Neuronal stem cell (in vitro differentiated cells): ENCODE measurements at regions not wholly inside any gene's neighbourhood (a gene's known extent, or its start where the extent isn't known, plus 50 kb on each side); places are given as distances from the start of the nearest gene placed in this dataset.

Experiments
- DNase-seq: peaks from one replicate; pipeline ENCODE4 v3.0.0-alpha.2; 2013; ENCODE audit warnings: low spot score
- H2AFZ ChIP-seq: one replicate; pipeline ENCODE4 v1.6.1; 2013; ENCODE audit warnings: mild to moderate bottlenecking, low read length, inconsistent platforms
- H2AK5ac ChIP-seq: 2 replicates; pipeline ENCODE4 v1.6.1; 2013; ENCODE audit warnings: low read depth, mild to moderate bottlenecking, inconsistent platforms, low read length, moderate library complexity, mixed read lengths
- H2BK120ac ChIP-seq: 2 replicates; pipeline ENCODE4 v1.6.1; 2013; ENCODE audit warnings: low read depth, mild to moderate bottlenecking, inconsistent platforms, low read length, moderate library complexity, mixed read lengths
- H2BK12ac ChIP-seq: one replicate; pipeline ENCODE4 v1.6.1; 2013; ENCODE audit warnings: low read length, inconsistent platforms
- H2BK15ac ChIP-seq: 2 replicates; pipeline ENCODE4 v1.6.1; 2013; ENCODE audit warnings: mild to moderate bottlenecking, low read length, inconsistent platforms, mixed read lengths
- H2BK5ac ChIP-seq: one replicate; pipeline ENCODE4 v1.6.1; 2013; ENCODE audit warnings: inconsistent platforms, mild to moderate bottlenecking, low read length, moderate library complexity
- H3K14ac ChIP-seq: one replicate; pipeline ENCODE4 v1.6.1; 2013; ENCODE audit warnings: low read length, inconsistent platforms
- H3K18ac ChIP-seq: 2 replicates; pipeline ENCODE4 v1.6.1; 2013; ENCODE audit warnings: low read length, inconsistent platforms
- H3K23ac ChIP-seq: 2 replicates; pipeline ENCODE4 v1.6.1; 2013; ENCODE audit warnings: low read depth, mild to moderate bottlenecking, mixed read lengths, low read length, inconsistent platforms; ENCODE audit not compliant: poor library complexity
- H3K27ac ChIP-seq: replicated peaks from 3 replicates; pipeline ENCODE4 v1.5.1; 2013; ENCODE audit warnings: low read length, inconsistent platforms
- H3K27me3 ChIP-seq, 3 experiments: 2 replicates each; pipeline ENCODE4 v1.6.1; 2013; ENCODE audit warnings: low read length in 3 of 3, mild to moderate bottlenecking in 2 of 3, inconsistent platforms in 1 of 3, low read depth in 1 of 3, mixed read lengths in 1 of 3, moderate library complexity in 1 of 3; ENCODE audit not compliant: control insufficient read depth in 3 of 3, insufficient read depth in 3 of 3
- H3K36me3 ChIP-seq, 2 donors: replicated peaks in 1 of 2; 2 replicates each; pipeline ENCODE4 v1.6.1; 2013; ENCODE audit warnings: low read length in 2 of 2; ENCODE audit not compliant: control insufficient read depth in 2 of 2, insufficient read depth in 2 of 2
- H3K4ac ChIP-seq: 2 replicates; pipeline ENCODE4 v1.6.1; 2013; ENCODE audit warnings: inconsistent platforms, mild to moderate bottlenecking, low read length, moderate library complexity
- H3K4me1 ChIP-seq, 2 donors: 1 replicate in 1 of 2; 2 replicates in 1 of 2; pipeline ENCODE4 v1.6.1; 2013; ENCODE audit warnings: low read length in 2 of 2, low read depth in 1 of 2; ENCODE audit not compliant: control insufficient read depth in 2 of 2, insufficient read depth in 1 of 2
- H3K4me2 ChIP-seq: one replicate; pipeline ENCODE4 v1.6.1; 2013; ENCODE audit warnings: mild to moderate bottlenecking, low read length, inconsistent platforms; ENCODE audit not compliant: insufficient read depth, poor library complexity, severe bottlenecking
- H3K4me3 ChIP-seq, 2 donors: 2 replicates each; pipeline ENCODE4 v1.5.1; 2013; ENCODE audit warnings: low read length in 2 of 2, mild to moderate bottlenecking in 2 of 2, inconsistent platforms in 1 of 2, moderate library complexity in 1 of 2
- H3K79me1 ChIP-seq: one replicate; pipeline ENCODE4 v1.6.1; 2013; ENCODE audit warnings: low read depth, mild to moderate bottlenecking, inconsistent platforms, low read length, moderate library complexity
- H3K9ac ChIP-seq: one replicate; pipeline ENCODE4 v1.6.1; 2013; ENCODE audit warnings: mild to moderate bottlenecking, low read depth, low read length, inconsistent platforms; ENCODE audit not compliant: poor library complexity
- H3K9me3 ChIP-seq, 2 donors: replicated peaks in 1 of 2; 2 replicates each; pipeline versions ENCODE3 to v1.6.1; 2013; ENCODE audit warnings: low read length in 2 of 2, mild to moderate bottlenecking in 2 of 2, inconsistent platforms in 1 of 2, low read depth in 1 of 2, mixed read lengths in 1 of 2, moderate library complexity in 1 of 2; ENCODE audit not compliant: control insufficient read depth in 2 of 2, insufficient read depth in 1 of 2
- H4K8ac ChIP-seq: one replicate; pipeline ENCODE4 v1.6.1; 2013; ENCODE audit warnings: low read depth, mild to moderate bottlenecking, inconsistent platforms, low read length, moderate library complexity
- H4K91ac ChIP-seq: one replicate; pipeline ENCODE4 v1.6.1; 2013; ENCODE audit warnings: low read length, low read depth, mild to moderate bottlenecking, inconsistent platforms; ENCODE audit not compliant: poor library complexity
- WGBS, 2 donors: extraction: QIAGEN DNeasy Blood & Tissue Kit; methylation state at CpG; one replicate each; pipeline ENCODE4 v1.1.7; 2013; ENCODE audit warnings: missing lambda C conversion rate in 2 of 2, mixed read lengths in 1 of 2; ENCODE audit not compliant: insufficient read length in 2 of 2, insufficient replicate concordance in 1 of 2; ENCODE audit errors: extremely low coverage in 2 of 2; 5-methylcytosine and 5-hydroxymethylcytosine counted together

- Histone ChIP-seq H3K4me1 (no peaks in the 10 kb centered on the region), H3K23ac (no peak overlapping the region), H3K27me3 (no peaks in the 10 kb centered on the region), H2BK12ac (no peak overlapping the region), H3K4me2 (no peak overlapping the region), H3K18ac (no peak overlapping the region), H2AFZ (no peak overlapping the region), H2BK120ac (no peak overlapping the region), H3K36me3 (no peaks in the 10 kb centered on the region), H2BK5ac (no peak overlapping the region), H4K8ac (no peak overlapping the region), H2BK15ac (no peak overlapping the region), H3K4me3 (no peak overlapping the region), H3K4ac (no peak overlapping the region), H3K9me3 (no peaks in the 10 kb centered on the region), H2AK5ac (no peak overlapping the region), H3K27ac (no peak overlapping the region), H3K14ac (no peak overlapping the region), H3K9ac (no peak overlapping the region), H4K91ac (no peak overlapping the region), H3K79me1 (peaks cover 1% of the 10 kb centered on the region)
- no peak for DNase-seq
- WGBS, 2 donors, result no CpG with 5 or more reads among the region's 2 CpGs
These were observed 191.5 kb upstream of the NETO1 start for GRCh38 chr18:73059280-73059679.

- Histone ChIP-seq H2BK120ac (no peak overlapping the region), H3K9ac (no peak overlapping the region), H3K4me2 (no peak overlapping the region), H3K36me3 (no peaks in the 10 kb centered on the region), H3K23ac (no peak overlapping the region), H2AFZ (no peak overlapping the region), H3K4me1 (peaks cover 0 to 2% of the 10 kb centered on the region in 2 donors), H2BK15ac (no peak overlapping the region), H3K9me3 (peaks cover 0 to under 1% of the 10 kb centered on the region in 2 donors), H3K14ac (no peak overlapping the region), H2BK12ac (no peak overlapping the region), H3K4me3 (no peak overlapping the region), H3K27me3 (no peaks in the 10 kb centered on the region), H2BK5ac (no peak overlapping the region), H4K91ac (no peak overlapping the region), H2AK5ac (no peak overlapping the region), H3K79me1 (no peaks in the 10 kb centered on the region), H3K4ac (no peak overlapping the region), H3K27ac (no peak overlapping the region), H3K18ac (no peak overlapping the region), H4K8ac (no peak overlapping the region)
- DNase-seq, result no peak
These were observed 179.9 kb upstream of the NETO1 start for GRCh38 chr18:73047688-73048087.

- Histone ChIP-seq H3K4me2 (no peak overlapping the region), H3K14ac (no peak overlapping the region), H3K4ac (no peak overlapping the region), H3K27me3 (no peaks in the 10 kb centered on the region), H2BK5ac (no peak overlapping the region), H4K8ac (no peak overlapping the region), H3K4me3 (no peak overlapping the region), H3K79me1 (no peaks in the 10 kb centered on the region), H3K18ac (no peak overlapping the region), H4K91ac (no peak overlapping the region), H2BK12ac (no peak overlapping the region), H3K4me1 (peaks cover 0 to 2% of the 10 kb centered on the region in 2 donors), H2AK5ac (no peak overlapping the region), H3K36me3 (no peaks in the 10 kb centered on the region), H3K27ac (no peak overlapping the region), H3K23ac (no peak overlapping the region), H3K9me3 (no peaks in the 10 kb centered on the region), H2BK120ac (no peak overlapping the region), H2AFZ (no peak overlapping the region), H3K9ac (no peak overlapping the region), H2BK15ac (no peak overlapping the region)
- no peak for DNase-seq
- WGBS, 2 donors, result no CpG with 5 or more reads among the region's 5 CpGs
These were observed 177.2 kb upstream of the NETO1 start for GRCh38 chr18:73045037-73045436.

- no peak overlapping the region for H4K91ac ChIP-seq
- H2BK12ac ChIP-seq, result no peak overlapping the region
- peaks cover 0 to 2% of the 10 kb centered on the region in 2 donors for H3K4me1 ChIP-seq
- H2BK120ac ChIP-seq, result no peak overlapping the region
- H3K79me1 ChIP-seq, result no peaks in the 10 kb centered on the region
- H3K4me3 ChIP-seq, result no peak overlapping the region
- no peak overlapping the region for H2AFZ ChIP-seq
- DNase-seq, result no peak
- H3K4me2 ChIP-seq, result no peak overlapping the region
- H3K14ac ChIP-seq, result no peak overlapping the region
- H3K27me3 ChIP-seq, result no peaks in the 10 kb centered on the region
- no peaks in the 10 kb centered on the region for H3K9me3 ChIP-seq
- no peak overlapping the region for H2BK15ac ChIP-seq
- no peak overlapping the region for H3K23ac ChIP-seq
- H3K4ac ChIP-seq, result no peak overlapping the region
- no peak overlapping the region for H3K27ac ChIP-seq
- no peak overlapping the region for H4K8ac ChIP-seq
- H2AK5ac ChIP-seq, result no peak overlapping the region
- no peak overlapping the region for H2BK5ac ChIP-seq
- H3K36me3 ChIP-seq, result no peaks in the 10 kb centered on the region
- H3K18ac ChIP-seq, result no peak overlapping the region
- no peak overlapping the region for H3K9ac ChIP-seq
These were observed 175.8 kb upstream of the NETO1 start for GRCh38 chr18:73043611-73044010.
